Left lung (tissue), 4 donors: ENCODE measurements at regions not wholly inside any gene's neighbourhood (a gene's known extent, or its start where the extent isn't known, plus 50 kb on each side); places are given as distances from the start of the nearest gene placed in this dataset.

Source experiments
- ATAC-seq: fragments of 200-7000 bp; cut with Tn5 transposase; one replicate; pipeline ENCODE4 v1.9.1; 2020; ENCODE audit warnings: moderate library complexity
- DNase-seq, 4 donors: peaks; one replicate each; pipeline ENCODE4 v3.0.0-alpha.2; 2013 to 2020
- H3K27ac ChIP-seq, 2 donors: fragments of 200-600 bp; sonication (generic) in 1 of 2; one replicate each; pipeline versions ENCODE4 v1.5.0 to v1.8.0; 2020 to 2021
- H3K27me3 ChIP-seq, 2 donors: fragments of 200-600 bp; sonication (generic) in 1 of 2; one replicate each; pipeline versions ENCODE4 v1.5.0 to v1.8.0; 2020 to 2021
- H3K36me3 ChIP-seq, 2 donors: fragments of 200-600 bp; sonication (generic) in 1 of 2; one replicate each; pipeline versions ENCODE4 v1.5.0 to v1.8.0; 2020 to 2021
- H3K4me1 ChIP-seq, 2 donors: fragments of 200-600 bp; one replicate each; pipeline ENCODE4 v1.8.0; 2021
- H3K4me3 ChIP-seq, 2 donors: fragments of 200-600 bp; sonication (generic) in 1 of 2; one replicate each; pipeline versions ENCODE4 v1.5.0 to v1.8.0; 2020 to 2021; ENCODE audit warnings: mild to moderate bottlenecking in 1 of 2
- H3K9me3 ChIP-seq, 2 donors: fragments of 200-600 bp; sonication (generic) in 1 of 2; one replicate each; pipeline versions ENCODE4 v1.5.0 to v1.8.0; 2020 to 2021
- CTCF ChIP-seq, 2 donors: fragments of 200-600 bp; sonication (generic) in 1 of 2; IDR thresholded peaks; one replicate each; pipeline versions ENCODE4 v1.5.0 to v1.8.0; 2021; ENCODE audit warnings: antibody characterized with exemption in 2 of 2
- intact Hi-C, 2 donors: fragments of 100-400 bp; cut with DNase I; formaldehyde crosslinking; loops; one replicate each; pipeline versions ENCODE4 v1.11.2 to v1.14.2; 2022
- donor health status: DM: no; HTN: yes; CAD: no.
- donor health status: DM: no; HTN: no; CAD: no.

GRCh38 chr4:127410644-127411043 is 222.1 kb upstream of the INTU start:
- H3K4me3 ChIP-seq: no peak overlapping the region
- H3K27ac ChIP-seq: no peak overlapping the region
- H3K36me3 ChIP-seq: no peaks in the 10 kb centered on the region
- no peak for TF ChIP-seq CTCF (IDR thresholded peaks at IDR 0.05)
- no peaks in the 10 kb centered on the region for H3K4me1 ChIP-seq
- intact Hi-C loops: no loop called here
- no peak for DNase-seq
- no peaks in the 10 kb centered on the region for H3K27me3 ChIP-seq
- ATAC-seq: no peak
- peaks cover 0 to 15% of the 10 kb centered on the region in 2 donors for H3K9me3 ChIP-seq

- ATAC-seq: no peak
- no peaks in the 10 kb centered on the region for H3K27me3 ChIP-seq
- H3K27ac ChIP-seq: no peak overlapping the region
- H3K4me1 ChIP-seq: no peaks in the 10 kb centered on the region
- DNase-seq: peak in 1 of 4 donors; percentile 23
- no peaks in the 10 kb centered on the region for H3K36me3 ChIP-seq
- intact Hi-C loops: no loop called here
- no peak for TF ChIP-seq CTCF (IDR thresholded peaks at IDR 0.05)
- H3K4me3 ChIP-seq: no peak overlapping the region
- H3K9me3 ChIP-seq: no peaks in the 10 kb centered on the region
Measured at GRCh38 chr4:127414951-127415606, 217.7 kb upstream of the INTU start.

- intact Hi-C loops: no loop called here
- Histone ChIP-seq H3K4me3 (no peak overlapping the region), H3K9me3 (no peaks in the 10 kb centered on the region), H3K27me3 (no peaks in the 10 kb centered on the region), H3K27ac (no peak overlapping the region), H3K4me1 (no peaks in the 10 kb centered on the region), H3K36me3 (no peaks in the 10 kb centered on the region)
- no peak for TF ChIP-seq CTCF (IDR thresholded peaks at IDR 0.05)
- ATAC-seq: no peak
- no peak for DNase-seq
Measured at GRCh38 chr4:127416115-127416514, 216.6 kb upstream of the INTU start.

- no peak overlapping the region for H3K4me3 ChIP-seq
- H3K4me1 ChIP-seq: no peaks in the 10 kb centered on the region
- H3K36me3 ChIP-seq: no peaks in the 10 kb centered on the region
- H3K9me3 ChIP-seq: no peaks in the 10 kb centered on the region
- no peak overlapping the region for H3K27ac ChIP-seq
- intact Hi-C loops: no loop called here
- DNase-seq: no peak
- ATAC-seq: no peak
- TF ChIP-seq CTCF (IDR thresholded peaks at IDR 0.05): no peak
- no peaks in the 10 kb centered on the region for H3K27me3 ChIP-seq
Measured at GRCh38 chr4:127417885-127418535, 214.7 kb upstream of the INTU start.

- Histone ChIP-seq H3K4me3 (no peak overlapping the region), H3K9me3 (no peaks in the 10 kb centered on the region), H3K27me3 (no peaks in the 10 kb centered on the region), H3K4me1 (no peaks in the 10 kb centered on the region), H3K36me3 (no peaks in the 10 kb centered on the region), H3K27ac (no peak overlapping the region)
- no peak for DNase-seq
- ATAC-seq: no peak
- no peak for TF ChIP-seq CTCF (IDR thresholded peaks at IDR 0.05)
- intact Hi-C loops: no loop called here
Measured at GRCh38 chr4:127419431-127419830, 213.3 kb upstream of the INTU start.
